K562 (cell line): ENCODE measurements at regions not wholly inside any gene's neighbourhood (a gene's known extent, or its start where the extent isn't known, plus 50 kb on each side); places are given as distances from the start of the nearest gene placed in this dataset.
A peak's percentile ranks its signal among the peaks of the same experiment; 100 is the strongest.

ENCODE experiments used
- ATAC-seq: fragments of 200-7000 bp; cut with Tn5 transposase; 3 replicates; pipeline ENCODE4 v1.9.1; 2020; ENCODE audit warnings: moderate library complexity
- BruUV-seq: library from RNA; stranded (reverse); fragments of 400-500 nt; replicated peaks from 2 replicates; lab custom pipeline; 2021; lab: Mats Ljungman, UMichigan
- CTCF ChIA-PET: fragments of 300-600 bp; formaldehyde crosslinking; extraction: SDS; loops from one replicate; lab custom pipeline; 2021; ENCODE audit warnings: low intra/inter-chr PET ratio; lab: Yijun Ruan, JAX
- POLR2A ChIA-PET: fragments of 300-600, 350-650 bp; sonication (Branson Sonifier 250); formaldehyde crosslinking; extraction: SDS; loops from one replicate; lab custom pipeline; 2021; ENCODE audit warnings: antibody characterized with exemption, inconsistent platforms; lab: Yijun Ruan, JAX
- DNase-seq, 4 experiments: peaks; one replicate each; pipeline versions ENCODE4 v3.0.0 to v3.0.0-alpha.2; 2011 to 2018; ENCODE audit warnings: low spot score in 3 of 4, mixed read lengths in 3 of 4; ENCODE audit errors: extremely low read depth in 1 of 4
- FAIRE-seq: peaks from 2 replicates; lab custom pipeline; 2011; peaks lifted over from hg19 to GRCh38; lab: Jason Lieb, UNC
- H2AFZ ChIP-seq: 2 replicates; pipeline ENCODE4 v1.6.0; 2011; ENCODE audit warnings: low read depth, low read length, control low read depth, inconsistent platforms
- H3K27ac ChIP-seq: fragments of 200-600 bp; 3 replicates; pipeline ENCODE4 v1.8.0; 2011; ENCODE audit warnings: low read depth, mild to moderate bottlenecking, control low read depth, inconsistent platforms, low read length, moderate library complexity, mixed read lengths; ENCODE audit errors: extremely low read depth
- H3K27me3 ChIP-seq, 2 experiments: fragments of 300-600 bp in 1 of 2; 2 replicates in 1 of 2; 3 replicates in 1 of 2; pipeline versions ENCODE4 v1.6.0 to v1.8.0; 2011; ENCODE audit warnings: inconsistent platforms in 2 of 2, low read length in 2 of 2, mild to moderate bottlenecking in 1 of 2, mixed read lengths in 1 of 2, moderate library complexity in 1 of 2; ENCODE audit not compliant: control insufficient read depth in 2 of 2, insufficient read depth in 2 of 2
- H3K36me3 ChIP-seq: fragments of 300-600 bp; 3 replicates; pipeline ENCODE4 v1.8.0; 2011; ENCODE audit warnings: mild to moderate bottlenecking, low read length, inconsistent platforms; ENCODE audit not compliant: control insufficient read depth, insufficient read depth
- H3K4me1 ChIP-seq, 2 experiments: fragments of 200-600 bp in 1 of 2; replicated peaks in 1 of 2; 2 replicates in 1 of 2; 3 replicates in 1 of 2; pipeline versions ENCODE4 v1.5.1 to v1.8.0; 2011; ENCODE audit warnings: inconsistent platforms in 2 of 2, low read length in 2 of 2, mild to moderate bottlenecking in 1 of 2, mixed read lengths in 1 of 2, moderate library complexity in 1 of 2; ENCODE audit not compliant: control insufficient read depth in 2 of 2, insufficient read depth in 2 of 2
- H3K4me2 ChIP-seq: 2 replicates; pipeline ENCODE4 v1.6.1; 2011; ENCODE audit warnings: low read length, control low read depth, inconsistent platforms, mixed read lengths; ENCODE audit not compliant: insufficient read depth
- H3K4me3 ChIP-seq: fragments of 200-600 bp; sonication (generic), shearing (Covaris generic); 2 replicates; pipeline ENCODE4 v1.5.1; 2016; ENCODE audit warnings: control low read depth, inconsistent platforms
- H3K79me2 ChIP-seq: fragments of 200-600 bp; 3 replicates; pipeline ENCODE4 v1.8.0; 2011; ENCODE audit warnings: low read length, inconsistent platforms; ENCODE audit not compliant: control insufficient read depth, insufficient read depth
- H3K9ac ChIP-seq, 2 experiments: 2 replicates each; pipeline versions ENCODE4 v1.6.0 to v1.6.1; 2011; ENCODE audit warnings: low read depth in 2 of 2, low read length in 2 of 2, control low read depth in 1 of 2, inconsistent platforms in 1 of 2, mild to moderate bottlenecking in 1 of 2, mixed read lengths in 1 of 2; ENCODE audit not compliant: insufficient read depth in 1 of 2
- H3K9me1 ChIP-seq: one replicate; pipeline ENCODE4 v1.6.0; 2011; ENCODE audit warnings: inconsistent platforms, mild to moderate bottlenecking, low read length, moderate library complexity; ENCODE audit not compliant: control insufficient read depth, insufficient read depth
- H3K9me3 ChIP-seq: replicated peaks from 2 replicates; pipeline ENCODE4 v1.5.1; 2011; ENCODE audit warnings: low read depth, low read length, inconsistent platforms; ENCODE audit not compliant: control insufficient read depth, insufficient read depth
- H4K20me1 ChIP-seq: replicated peaks from 2 replicates; pipeline ENCODE4 v1.6.1; 2011; ENCODE audit warnings: low read length, inconsistent platforms, mixed read lengths; ENCODE audit not compliant: control insufficient read depth, insufficient read depth
- ADNP ChIP-seq: fragments of 200-800 bp; sonication (Bioruptor generic); IDR thresholded peaks from 2 replicates; pipeline ENCODE4 v1.6.1; 2016; ENCODE audit warnings: missing genetic modification characterization, missing compliant biosample characterization
- BCOR ChIP-seq: fragments of 450-650 bp; IDR thresholded peaks from 2 replicates; pipeline ENCODE4 v1.6.1; 2016
- CBFA2T2 ChIP-seq: fragments of 450-650 bp; conservative IDR thresholded peaks from 2 replicates; pipeline ENCODE4 v1.6.1; 2017; ENCODE audit warnings: mild to moderate bottlenecking
- CXXC5 ChIP-seq: fragments of 250-450 bp; sonication (Bioruptor Pico); IDR thresholded peaks from 2 replicates; pipeline ENCODE4 v1.8.0; 2022; ENCODE audit warnings: inconsistent platforms, mild to moderate bottlenecking, moderate library complexity
- NCOA4 ChIP-seq: fragments of 450-650 bp; IDR thresholded peaks from 2 replicates; pipeline ENCODE4 v1.6.1; 2018; ENCODE audit warnings: mild to moderate bottlenecking; ENCODE audit not compliant: partially characterized antibody
- RAD51 ChIP-seq: fragments of 450-650 bp; IDR thresholded peaks from 2 replicates; pipeline ENCODE4 v1.7.1; 2016; ENCODE audit warnings: low read depth, mild to moderate bottlenecking, borderline replicate concordance
- RBM25 ChIP-seq: fragments of 200-400 bp; formaldehyde crosslinking; IDR thresholded peaks from 2 replicates; pipeline ENCODE4 v1.6.1; 2018; ENCODE audit warnings: low read length, low read depth, moderate library complexity; ENCODE audit not compliant: severe bottlenecking
- SMARCB1 ChIP-seq: IDR thresholded peaks from 2 replicates; pipeline ENCODE4 v1.6.1; 2011; ENCODE audit warnings: improper control_type of control experiment, low read depth; ENCODE audit not compliant: insufficient read length
- TFE3 ChIP-seq: fragments of 450-650 bp; formaldehyde crosslinking; IDR thresholded peaks from 2 replicates; pipeline ENCODE4 v1.4.0; 2020; ENCODE audit warnings: mild to moderate bottlenecking, mixed read lengths
- USF2 ChIP-seq: sonication (generic); formaldehyde crosslinking; IDR thresholded peaks from 2 replicates; pipeline ENCODE4 v1.5.0; 2020; ENCODE audit warnings: missing genetic modification reagents
- ZKSCAN1 ChIP-seq: fragments of 150-350 bp; IDR thresholded peaks from 2 replicates; pipeline ENCODE4 v1.6.1; 2016; ENCODE audit warnings: low read depth, low read length
- ZNF785 ChIP-seq: fragments of 250-450 bp; sonication (Bioruptor Pico); IDR thresholded peaks from 2 replicates; pipeline ENCODE4 v1.4.0; 2020; ENCODE audit warnings: mild to moderate bottlenecking
- WGBS: fragments of 100-300 bp; shearing (Covaris generic); methylation state at CpG from one replicate; pipeline ENCODE4 v1.1.6; 2016; ENCODE audit warnings: low coverage, mixed read lengths; ENCODE audit not compliant: insufficient coverage; ENCODE audit errors: missing lambda C conversion rate; 5-methylcytosine and 5-hydroxymethylcytosine counted together
- in situ Hi-C: fragments of 300-500 bp; cut with MboI; formaldehyde crosslinking; loops from 4 replicates; pipeline ENCODE4 v1.15.0; 2018; ENCODE audit warnings: inconsistent platforms, mixed read lengths
- intact Hi-C: fragments of 100-400 bp; cut with micrococcal nuclease; formaldehyde crosslinking; loops from 2 replicates; pipeline ENCODE4 v1.14.2; 2022
- TF ChIP-seq, protein P1 (sequence below): sonication (generic); formaldehyde crosslinking; IDR thresholded peaks from 2 replicates; pipeline ENCODE4 v1.9.0; 2022; ENCODE audit warnings: mild to moderate bottlenecking, missing genetic modification reagents

GRCh38 chr10:78385599-78385998 is 351.9 kb downstream of the RPS24 start:
- FAIRE-seq (no peak), ATAC-seq (no peak), DNase-seq (no peak)
- peak; percentile 85 for TF ChIP-seq RAD51
- no peak for TF ChIP-seq SMARCB1
- TF ChIP-seq ZKSCAN1 = no peak
- TF ChIP-seq TFE3 (CRISPR knock-in tag) = peak; percentile 94
- peak; percentile 53; the same call in 1 of the 2 replicates for TF ChIP-seq BCOR
- TF ChIP-seq ZNF785 (CRISPR knock-in tag) = no peak
- peak; percentile 47 for TF ChIP-seq USF2 (CRISPR knock-in tag)
- TF ChIP-seq CBFA2T2 = peak; percentile 46; the same call in 1 of the 2 replicates
- no peak for TF ChIP-seq NCOA4
- TF ChIP-seq RBM25 = peak; percentile 81
- TF ChIP-seq, protein P1, sequence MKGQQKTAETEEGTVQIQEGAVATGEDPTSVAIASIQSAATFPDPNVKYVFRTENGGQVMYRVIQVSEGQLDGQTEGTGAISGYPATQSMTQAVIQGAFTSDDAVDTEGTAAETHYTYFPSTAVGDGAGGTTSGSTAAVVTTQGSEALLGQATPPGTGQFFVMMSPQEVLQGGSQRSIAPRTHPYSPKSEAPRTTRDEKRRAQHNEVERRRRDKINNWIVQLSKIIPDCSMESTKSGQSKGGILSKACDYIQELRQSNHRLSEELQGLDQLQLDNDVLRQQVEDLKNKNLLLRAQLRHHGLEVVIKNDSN (CRISPR knock-in tag) = peak; percentile 76
- TF ChIP-seq ADNP = peak; percentile 51; the same call in 1 of the 2 replicates
- no peak for TF ChIP-seq CXXC5 (CRISPR knock-in tag)
- peaks cover 7% of the 10 kb centered on the region; the same call in 1 of the 2 replicates for H4K20me1 ChIP-seq
- H3K27me3 ChIP-seq = peaks cover 7 to 29% of the 10 kb centered on the region in 2 experiments; a peak in 4 of 5 replicates
- H3K27ac ChIP-seq = no peak overlapping the region
- POLR2A ChIA-PET = no interaction called here
- H3K9me3 ChIP-seq = no peaks in the 10 kb centered on the region
- no peaks in the 10 kb centered on the region for H3K36me3 ChIP-seq
- in situ Hi-C loops (no loop called here), intact Hi-C loops (no loop called here)
- H3K9me1 ChIP-seq = no peaks in the 10 kb centered on the region
- no peak overlapping the region for H2AFZ ChIP-seq
- H3K4me2 ChIP-seq = no peak overlapping the region
- H3K9ac ChIP-seq = no peak overlapping the region
- no peaks in the 10 kb centered on the region for H3K79me2 ChIP-seq
- no peaks in the 10 kb centered on the region for H3K4me1 ChIP-seq
- CTCF ChIA-PET = no interaction called here
- H3K4me3 ChIP-seq = no peak overlapping the region
- under 1% methylated on average over 5 of the region's 5 CpGs for WGBS
- BruUV-seq = no TSS peak
